SK-N-SH (cell line): ENCODE measurements at regions not wholly inside any gene's neighbourhood (a gene's known extent, or its start where the extent isn't known, plus 50 kb on each side); places are given as distances from the start of the nearest gene placed in this dataset.

ENCODE experiments used
- CTCF ChIA-PET: fragments of 300-600, 350-600 bp; formaldehyde crosslinking; extraction: SDS; loops from one replicate; lab custom pipeline; 2021; lab: Yijun Ruan, JAX
- POLR2A ChIA-PET: fragments of 350-600 bp; sonication (Branson Sonifier 250); formaldehyde crosslinking; extraction: SDS; loops from one replicate; lab custom pipeline; 2020; ENCODE audit warnings: antibody characterized with exemption, inconsistent platforms; lab: Yijun Ruan, JAX
- DNase-seq: peaks from one replicate; pipeline ENCODE4 v3.0.0; 2012
- H2AFZ ChIP-seq: fragments of 200-600 bp; sonication (generic); 2 replicates; pipeline ENCODE4 v1.8.1; 2016; ENCODE audit warnings: antibody characterized with exemption, mild to moderate bottlenecking, low read depth
- H3F3A ChIP-seq: fragments of 200-600 bp; sonication (generic); replicated peaks from 2 replicates; pipeline ENCODE3; 2016; ENCODE audit warnings: antibody characterized with exemption, mild to moderate bottlenecking; ENCODE audit not compliant: insufficient read depth
- H3K27ac ChIP-seq, 2 experiments: fragments of 200-500 bp in 1 of 2; fragments of 200-600 bp in 1 of 2; sonication (Bioruptor generic) in 1 of 2; sonication (generic), shearing (Covaris generic) in 1 of 2; 2 replicates each; pipeline versions ENCODE4 v1.5.1 to v1.6.1; 2014 to 2016; ENCODE audit warnings: low read depth in 2 of 2, inconsistent platforms in 1 of 2, low read length in 1 of 2, mild to moderate bottlenecking in 1 of 2, mixed read lengths in 1 of 2
- H3K27me3 ChIP-seq: fragments of 200-600 bp; sonication (generic), shearing (Covaris generic); 2 replicates; pipeline ENCODE4 v1.6.1; 2016; ENCODE audit warnings: mixed run types; ENCODE audit not compliant: insufficient read depth
- H3K36me3 ChIP-seq, 2 experiments: fragments of 200-500 bp in 1 of 2; fragments of 200-600 bp in 1 of 2; sonication (Bioruptor generic) in 1 of 2; sonication (generic) in 1 of 2; replicated peaks in 1 of 2; 2 replicates each; pipeline versions ENCODE3 to v1.5.1; 2014 to 2016; ENCODE audit warnings: low read length in 1 of 2, mild to moderate bottlenecking in 1 of 2; ENCODE audit not compliant: insufficient read depth in 2 of 2, control insufficient read depth in 1 of 2
- H3K4me1 ChIP-seq, 2 experiments: fragments of 200-500 bp in 1 of 2; fragments of 200-600 bp in 1 of 2; sonication (Bioruptor generic) in 1 of 2; sonication (generic), shearing (Covaris generic) in 1 of 2; 2 replicates each; pipeline versions ENCODE4 v1.5.1 to v1.6.1; 2014 to 2016; ENCODE audit warnings: low read depth in 1 of 2, low read length in 1 of 2, mixed run types in 1 of 2; ENCODE audit not compliant: insufficient read depth in 2 of 2, control insufficient read depth in 1 of 2
- H3K4me2 ChIP-seq: fragments of 200-600 bp; sonication (generic), shearing (Covaris generic); 2 replicates; pipeline ENCODE4 v1.6.1; 2017; ENCODE audit warnings: mixed run types
- H3K4me3 ChIP-seq, 2 experiments: fragments of 200-500 bp in 1 of 2; fragments of 200-600 bp in 1 of 2; sonication (Bioruptor generic) in 1 of 2; sonication (generic), shearing (Covaris generic) in 1 of 2; 2 replicates each; pipeline versions ENCODE4 v1.5.1 to v1.8.1; 2014 to 2016; ENCODE audit warnings: low read depth in 2 of 2, inconsistent platforms in 1 of 2, low read length in 1 of 2, mild to moderate bottlenecking in 1 of 2, mixed read lengths in 1 of 2, moderate library complexity in 1 of 2
- H3K79me2 ChIP-seq: fragments of 200-600 bp; sonication (generic); 2 replicates; pipeline ENCODE4 v1.8.1; 2017; ENCODE audit warnings: mild to moderate bottlenecking; ENCODE audit not compliant: insufficient read depth
- H3K9ac ChIP-seq: fragments of 200-600 bp; sonication (generic); 2 replicates; pipeline ENCODE4 v1.6.1; 2017; ENCODE audit warnings: mixed run types
- H3K9me2 ChIP-seq: fragments of 200-600 bp; sonication (generic); 2 replicates; pipeline ENCODE4 v1.6.1; 2017; ENCODE audit warnings: mixed run types
- H3K9me3 ChIP-seq: fragments of 200-600 bp; sonication (generic); 2 replicates; pipeline ENCODE4 v1.6.1; 2017; ENCODE audit warnings: mixed run types, mild to moderate bottlenecking, moderate library complexity
- H4K20me1 ChIP-seq: fragments of 200-600 bp; sonication (generic); 2 replicates; pipeline ENCODE4 v1.6.1; 2017; ENCODE audit warnings: mild to moderate bottlenecking, mixed run types; ENCODE audit not compliant: insufficient read depth
- CHD2 ChIP-seq: fragments of 150-350 bp; IDR thresholded peaks from 2 replicates; pipeline ENCODE4 v1.6.1; 2018; ENCODE audit warnings: low read length; ENCODE audit not compliant: partially characterized antibody
- CTCF ChIP-seq: fragments of 200-600 bp; sonication (generic); IDR thresholded peaks from 2 replicates; pipeline ENCODE4 v1.6.1; 2017; ENCODE audit warnings: antibody characterized with exemption, mild to moderate bottlenecking, moderate library complexity
- ELF1 ChIP-seq: IDR thresholded peaks from 2 replicates; pipeline ENCODE4 v1.4.0; 2012
- EZH2phosphoT487 ChIP-seq: fragments of 200-600 bp; sonication (generic); IDR thresholded peaks from 2 replicates; pipeline ENCODE4 v1.6.1; 2017; ENCODE audit warnings: low read depth, mixed run types, mild to moderate bottlenecking, antibody characterized with exemption, moderate library complexity, borderline replicate concordance
- FOSL2 ChIP-seq: IDR thresholded peaks from 2 replicates; pipeline ENCODE4 v1.4.0; 2012; ENCODE audit warnings: low read depth, mild to moderate bottlenecking, moderate library complexity, borderline replicate concordance
- FOXJ3 ChIP-seq: sonication (generic); formaldehyde crosslinking; IDR thresholded peaks from 2 replicates; pipeline ENCODE4 v1.5.1; 2020; ENCODE audit warnings: mild to moderate bottlenecking, missing genetic modification reagents
- GABPA ChIP-seq: IDR thresholded peaks from 2 replicates; pipeline ENCODE4 v1.4.0; 2012; ENCODE audit warnings: low read depth, mild to moderate bottlenecking
- GATA2 ChIP-seq: sonication (generic); formaldehyde crosslinking; IDR thresholded peaks from 2 replicates; pipeline ENCODE4 v1.5.0; 2020; ENCODE audit warnings: mild to moderate bottlenecking, missing genetic modification reagents
- MAX ChIP-seq: IDR thresholded peaks from 2 replicates; pipeline ENCODE4 v1.4.0; 2012; ENCODE audit warnings: low read depth
- MEF2A ChIP-seq: IDR thresholded peaks from 2 replicates; pipeline ENCODE4 v1.4.0; 2012; ENCODE audit warnings: low read depth, borderline replicate concordance
- MXI1 ChIP-seq: IDR thresholded peaks from 2 replicates; pipeline ENCODE4 v1.6.1; 2012; ENCODE audit warnings: mild to moderate bottlenecking, low read depth, low read length, improper control_type of control experiment
- PBX3 ChIP-seq: IDR thresholded peaks from 2 replicates; pipeline ENCODE4; 2012
- REST ChIP-seq: IDR thresholded peaks from 2 replicates; pipeline ENCODE4 v1.6.1; 2012; ENCODE audit warnings: mild to moderate bottlenecking, low read depth, low read length, moderate library complexity
- RFX5 ChIP-seq: IDR thresholded peaks from 2 replicates; pipeline ENCODE4 v1.6.1; 2012; ENCODE audit warnings: mild to moderate bottlenecking, improper control_type of control experiment, low read length
- RXRA ChIP-seq: IDR thresholded peaks from 2 replicates; pipeline ENCODE4 v1.4.0; 2012; ENCODE audit warnings: low read depth, mild to moderate bottlenecking, borderline replicate concordance
- SMC3 ChIP-seq: IDR thresholded peaks from 2 replicates; pipeline ENCODE4 v1.6.1; 2012; ENCODE audit warnings: low read depth, low read length, improper control_type of control experiment
- TEAD4 ChIP-seq: IDR thresholded peaks from 2 replicates; pipeline ENCODE4 v1.4.0; 2012; ENCODE audit warnings: mild to moderate bottlenecking, borderline replicate concordance; ENCODE audit not compliant: insufficient read depth
- USF1 ChIP-seq: IDR thresholded peaks from 2 replicates; pipeline ENCODE4 v1.4.0; 2012; ENCODE audit warnings: low read depth, borderline replicate concordance
- USF2 ChIP-seq: fragments of 150-350 bp; IDR thresholded peaks from 2 replicates; pipeline ENCODE4 v1.6.1; 2017; ENCODE audit warnings: antibody characterized with exemption, low read length, low read depth, borderline replicate concordance
- WGBS: methylation state at CpG from one replicate; pipeline ENCODE4 v1.1.6; 2017; ENCODE audit warnings: low lambda C conversion rate; 5-methylcytosine and 5-hydroxymethylcytosine counted together

- H3K4me2 ChIP-seq: no peak overlapping the region
- no peaks in the 10 kb centered on the region for H3K36me3 ChIP-seq
- no peaks in the 10 kb centered on the region for H3K9me3 ChIP-seq
- TF ChIP-seq CHD2 (no peak), MEF2A (no peak), CTCF (no peak), REST (no peak), USF2 (no peak), USF1 (no peak), MXI1 (no peak), ELF1 (no peak), TEAD4 (no peak), EZH2phosphoT487 (no peak), PBX3 (no peak), GATA2 (CRISPR knock-in tag) (no peak), SMC3 (no peak), FOSL2 (no peak), RXRA (no peak), MAX (no peak), FOXJ3 (no peak), RFX5 (no peak), GABPA (no peak)
- H3K4me1 ChIP-seq: no peaks in the 10 kb centered on the region
- CTCF ChIA-PET: interaction anchor here (2.6 kb wide), 1 partner anchor 19 kb away, joined by 11 read pairs; no protein-coding TSS in a partner anchor
- H3K27me3 ChIP-seq: 0 out of 2 replicates have a peak, but pooled peaks cover 2% of the 10 kb centered on the region
- H3F3A ChIP-seq: no peaks in the 10 kb centered on the region
- no peak overlapping the region for H3K4me3 ChIP-seq
- no peak overlapping the region for H3K27ac ChIP-seq
- no peak overlapping the region for H3K9ac ChIP-seq
- H3K9me2 ChIP-seq: no peaks in the 10 kb centered on the region
- POLR2A ChIA-PET: no interaction called here
- H2AFZ ChIP-seq: no peak overlapping the region
- H4K20me1 ChIP-seq: no peaks in the 10 kb centered on the region
- 56% methylated on average over 4 of the region's 4 CpGs for whole genome bisulfite sequencing
- H3K79me2 ChIP-seq: no peaks in the 10 kb centered on the region
- no peak for DNase-seq
Measured at GRCh38 chr1:212496682-212497081, 64.0 kb downstream of the NENF start.
